Nephron (organoid): ENCODE measurements at regions not wholly inside any gene's neighbourhood (a gene's known extent, or its start where the extent isn't known, plus 50 kb on each side); places are given as distances from the start of the nearest gene placed in this dataset.

Source experiments
- H3K27ac Mint-ChIP-seq, 3 experiments: 2 replicates each; pipeline ENCODE4 v1.8.0; 2020; ENCODE audit warnings: mixed read lengths in 3 of 3, mild to moderate bottlenecking in 2 of 3, moderate library complexity in 1 of 3
- H3K27me3 Mint-ChIP-seq: 2 replicates; pipeline ENCODE4 v1.8.0; 2021; ENCODE audit warnings: low read depth, mild to moderate bottlenecking, moderate library complexity, mixed read lengths
- H3K36me3 Mint-ChIP-seq: 2 replicates; pipeline ENCODE4 v1.8.0; 2020; ENCODE audit warnings: low read depth, mixed read lengths
- H3K4me1 Mint-ChIP-seq: 2 replicates; pipeline ENCODE4 v1.8.0; 2020; ENCODE audit warnings: mixed read lengths
- H3K4me3 Mint-ChIP-seq, 3 experiments: 2 replicates each; pipeline ENCODE4 v1.8.0; 2020; ENCODE audit warnings: mild to moderate bottlenecking in 3 of 3, mixed read lengths in 3 of 3, moderate library complexity in 2 of 3
- H3K9me3 Mint-ChIP-seq: 2 replicates; pipeline ENCODE4 v1.8.0; 2020; ENCODE audit warnings: mixed read lengths
- CTCF ChIP-seq, 3 experiments: fragments of 200-600 bp; sonication (generic); IDR thresholded peaks; one replicate each; pipeline ENCODE4 v1.5.0; 2021; ENCODE audit warnings: antibody characterized with exemption in 3 of 3; ENCODE audit not compliant: unreplicated experiment in 3 of 3

- H3K4me3 Mint-ChIP-seq: no peak overlapping the region
- H3K27ac Mint-ChIP-seq: no peak overlapping the region
Measured at GRCh38 chr14:97692084-97692483, 894.9 kb downstream of the VRK1 start.

GRCh38 chr14:97695456-97695981 is 898.3 kb downstream of the VRK1 start:
- no peak overlapping the region for H3K27ac Mint-ChIP-seq
- TF ChIP-seq CTCF (IDR thresholded peaks at IDR 0.05; ENCODE audit: unreplicated experiment in 3 of 3): no peak
- no peak overlapping the region for H3K4me3 Mint-ChIP-seq
- H3K4me1 Mint-ChIP-seq: no peaks in the 10 kb centered on the region
- H3K9me3 Mint-ChIP-seq: peaks cover 3% of the 10 kb centered on the region
- H3K27me3 Mint-ChIP-seq: no peaks in the 10 kb centered on the region
- H3K36me3 Mint-ChIP-seq: no peaks in the 10 kb centered on the region

More at GRCh38 chr14:97692084-97692483, 894.9 kb downstream of the VRK1 start:
- Mint-ChIP-seq H3K36me3 (no peaks in the 10 kb centered on the region), H3K4me1 (no peaks in the 10 kb centered on the region), H3K9me3 (no peaks in the 10 kb centered on the region), H3K27me3 (no peaks in the 10 kb centered on the region)
- no peak for TF ChIP-seq CTCF (IDR thresholded peaks at IDR 0.05; ENCODE audit: unreplicated experiment in 3 of 3)

- Mint-ChIP-seq H3K36me3 (no peaks in the 10 kb centered on the region), H3K27me3 (no peaks in the 10 kb centered on the region), H3K4me3 (no peak overlapping the region)
Measured at GRCh38 chr14:97697772-97698171, 900.6 kb downstream of the VRK1 start.

GRCh38 chr14:97699026-97699425 is 901.8 kb downstream of the VRK1 start:
- peak overlapping the region in 1 of 3 experiments; percentile 42 for H3K27ac Mint-ChIP-seq
- H3K4me3 Mint-ChIP-seq: no peak overlapping the region
- TF ChIP-seq CTCF (IDR thresholded peaks at IDR 0.05; ENCODE audit: unreplicated experiment in 3 of 3): no peak
- H3K36me3 Mint-ChIP-seq: no peaks in the 10 kb centered on the region
- H3K27me3 Mint-ChIP-seq: no peaks in the 10 kb centered on the region
- no peaks in the 10 kb centered on the region for H3K4me1 Mint-ChIP-seq
- peaks cover 3% of the 10 kb centered on the region for H3K9me3 Mint-ChIP-seq

More at GRCh38 chr14:97697772-97698171, 900.6 kb downstream of the VRK1 start:
- H3K27ac Mint-ChIP-seq: no peak overlapping the region
- TF ChIP-seq CTCF (IDR thresholded peaks at IDR 0.05; ENCODE audit: unreplicated experiment in 3 of 3): no peak
- H3K9me3 Mint-ChIP-seq: peaks cover 3% of the 10 kb centered on the region
- H3K4me1 Mint-ChIP-seq: no peaks in the 10 kb centered on the region

- H3K27ac Mint-ChIP-seq: no peak overlapping the region
- no peak for TF ChIP-seq CTCF (IDR thresholded peaks at IDR 0.05; ENCODE audit: unreplicated experiment in 3 of 3)
Measured at GRCh38 chr14:97703006-97703760, 906.0 kb downstream of the VRK1 start.

More at GRCh38 chr14:97703006-97703760, 906.0 kb downstream of the VRK1 start:
- Mint-ChIP-seq H3K36me3 (no peaks in the 10 kb centered on the region), H3K9me3 (peaks cover 3% of the 10 kb centered on the region), H3K4me1 (no peaks in the 10 kb centered on the region), H3K4me3 (no peak overlapping the region), H3K27me3 (no peaks in the 10 kb centered on the region)
